Astrocyte (in vitro differentiated cells and primary cell): ENCODE measurements at regions not wholly inside any gene's neighbourhood (a gene's known extent, or its start where the extent isn't known, plus 50 kb on each side); places are given as distances from the start of the nearest gene placed in this dataset.

ENCODE experiments used
- DNase-seq: peaks from one replicate; pipeline ENCODE4 v3.0.0-alpha.2; 2010; ENCODE audit warnings: low read depth
- FAIRE-seq: peaks from 2 replicates; lab custom pipeline; 2011; peaks lifted over from hg19 to GRCh38; lab: Jason Lieb, UNC
- H2AFZ ChIP-seq: 2 replicates; pipeline ENCODE4 v1.6.0; 2012; ENCODE audit warnings: low read depth, low read length, inconsistent platforms
- H3K27ac ChIP-seq: 2 replicates; pipeline ENCODE4 v1.5.1; 2011; ENCODE audit warnings: low read depth, low read length, inconsistent platforms
- H3K27me3 ChIP-seq: 2 replicates; pipeline ENCODE4 v1.6.0; 2011; ENCODE audit warnings: low read length, inconsistent platforms; ENCODE audit not compliant: insufficient read depth
- H3K36me3 ChIP-seq: 2 replicates; pipeline ENCODE4 v1.5.1; 2011; ENCODE audit warnings: low read length, inconsistent platforms; ENCODE audit not compliant: insufficient read depth
- H3K4me1 ChIP-seq: 2 replicates; pipeline ENCODE4 v1.5.1; 2011; ENCODE audit warnings: low read length, inconsistent platforms; ENCODE audit not compliant: insufficient read depth
- H3K4me2 ChIP-seq: 2 replicates; pipeline ENCODE4 v1.6.0; 2012; ENCODE audit warnings: low read length, inconsistent platforms
- H3K4me3 ChIP-seq: 2 replicates; pipeline ENCODE4 v1.5.1; 2011; ENCODE audit warnings: low read depth, mild to moderate bottlenecking, low read length, inconsistent platforms; ENCODE audit not compliant: insufficient read depth
- H3K79me2 ChIP-seq: 2 replicates; pipeline ENCODE4 v1.6.0; 2012; ENCODE audit warnings: mild to moderate bottlenecking, low read length, inconsistent platforms; ENCODE audit not compliant: insufficient read depth
- H3K9ac ChIP-seq: 2 replicates; pipeline ENCODE4 v1.6.0; 2012; ENCODE audit warnings: mild to moderate bottlenecking, low read length, inconsistent platforms
- H3K9me3 ChIP-seq: 2 replicates; pipeline ENCODE4 v1.5.1; 2012; ENCODE audit warnings: low read depth, mild to moderate bottlenecking, low read length, inconsistent platforms; ENCODE audit not compliant: insufficient read depth
- H4K20me1 ChIP-seq: 2 replicates; pipeline ENCODE4 v1.6.0; 2012; ENCODE audit warnings: low read length, inconsistent platforms; ENCODE audit not compliant: insufficient read depth
- H3K27ac Mint-ChIP-seq: one replicate; pipeline ENCODE4 v1.8.0; 2021; ENCODE audit warnings: mild to moderate bottlenecking, mixed read lengths; ENCODE audit not compliant: unreplicated experiment
- H3K27me3 Mint-ChIP-seq: one replicate; pipeline ENCODE4 v1.8.0; 2021; ENCODE audit warnings: low read depth, mixed read lengths; ENCODE audit not compliant: unreplicated experiment
- H3K36me3 Mint-ChIP-seq: one replicate; pipeline ENCODE4 v1.8.0; 2021; ENCODE audit warnings: low read depth, mixed read lengths; ENCODE audit not compliant: unreplicated experiment
- H3K4me1 Mint-ChIP-seq: one replicate; pipeline ENCODE4 v1.8.0; 2021; ENCODE audit warnings: low read depth, mixed read lengths; ENCODE audit not compliant: unreplicated experiment
- H3K4me3 Mint-ChIP-seq: one replicate; pipeline ENCODE4 v1.8.0; 2021; ENCODE audit warnings: mild to moderate bottlenecking, moderate library complexity, mixed read lengths; ENCODE audit not compliant: unreplicated experiment
- H3K9me3 Mint-ChIP-seq: one replicate; pipeline ENCODE4 v1.8.0; 2021; ENCODE audit warnings: mild to moderate bottlenecking, mixed read lengths; ENCODE audit not compliant: unreplicated experiment
- CTCF ChIP-seq: IDR thresholded peaks from 2 replicates; pipeline ENCODE4 v1.5.1; 2011; ENCODE audit warnings: low read depth, mild to moderate bottlenecking, inconsistent platforms, low read length, moderate library complexity; ENCODE audit not compliant: insufficient read depth
- EZH2 ChIP-seq: IDR thresholded peaks from 2 replicates; pipeline ENCODE4 v1.6.1; 2012; ENCODE audit warnings: mild to moderate bottlenecking, low read length, inconsistent platforms; ENCODE audit not compliant: insufficient read depth

GRCh38 chr1:114338191-114338890, 172.7 kb downstream of the TRIM33 start:
- no peaks in the 10 kb centered on the region for H3K27me3 ChIP-seq
- H3K4me2 ChIP-seq, result no peak overlapping the region
- no peak for FAIRE-seq
- H3K9ac ChIP-seq, result no peak overlapping the region
- H3K4me3 ChIP-seq, result no peak overlapping the region
- H3K4me1 ChIP-seq, result peaks cover 10% of the 10 kb centered on the region
- no peak for TF ChIP-seq CTCF
- TF ChIP-seq EZH2, result no peak
- H2AFZ ChIP-seq, result no peak overlapping the region
- Mint-ChIP-seq H3K4me1 (no peaks in the 10 kb centered on the region), H3K4me3 (no peak overlapping the region), H3K36me3 (peaks cover 2% of the 10 kb centered on the region), H3K27me3 (peaks cover 5% of the 10 kb centered on the region), H3K9me3 (no peaks in the 10 kb centered on the region), H3K27ac (no peak overlapping the region)
- no peaks in the 10 kb centered on the region for H3K9me3 ChIP-seq
- no peaks in the 10 kb centered on the region for H4K20me1 ChIP-seq
- no peak for DNase-seq
- no peaks in the 10 kb centered on the region for H3K79me2 ChIP-seq
- no peak overlapping the region for H3K27ac ChIP-seq
- no peaks in the 10 kb centered on the region for H3K36me3 ChIP-seq

- H3K4me3 Mint-ChIP-seq, result no peak overlapping the region
- H3K79me2 ChIP-seq, result no peaks in the 10 kb centered on the region
- no peaks in the 10 kb centered on the region for H3K4me1 Mint-ChIP-seq
- no peaks in the 10 kb centered on the region for H3K27me3 ChIP-seq
- H3K4me1 ChIP-seq, result peaks cover 7% of the 10 kb centered on the region
- no peak for DNase-seq
- H3K36me3 Mint-ChIP-seq, result peaks cover 2% of the 10 kb centered on the region
- peaks cover 7% of the 10 kb centered on the region for H3K27me3 Mint-ChIP-seq
- no peaks in the 10 kb centered on the region for H4K20me1 ChIP-seq
- FAIRE-seq, result no peak
- H3K36me3 ChIP-seq, result no peaks in the 10 kb centered on the region
- no peak overlapping the region for H3K27ac ChIP-seq
- H3K27ac Mint-ChIP-seq, result no peak overlapping the region
- no peak overlapping the region for H3K4me2 ChIP-seq
- no peak overlapping the region for H3K4me3 ChIP-seq
- H3K9me3 ChIP-seq, result no peaks in the 10 kb centered on the region
- no peak overlapping the region for H3K9ac ChIP-seq
- no peak overlapping the region for H2AFZ ChIP-seq
- TF ChIP-seq CTCF (no peak), EZH2 (no peak)
- H3K9me3 Mint-ChIP-seq, result no peaks in the 10 kb centered on the region
Measured at GRCh38 chr1:114337417-114337816, 173.6 kb downstream of the TRIM33 start.

- H4K20me1 ChIP-seq, result no peaks in the 10 kb centered on the region
- H3K4me2 ChIP-seq, result no peak overlapping the region
- H3K9ac ChIP-seq, result no peak overlapping the region
- H3K9me3 ChIP-seq, result no peaks in the 10 kb centered on the region
- H3K4me1 Mint-ChIP-seq, result no peaks in the 10 kb centered on the region
- FAIRE-seq (no peak), DNase-seq (no peak)
- no peaks in the 10 kb centered on the region for H3K4me1 ChIP-seq
- no peak overlapping the region for H3K4me3 ChIP-seq
- TF ChIP-seq EZH2 (no peak), CTCF (no peak)
- H3K27me3 Mint-ChIP-seq, result peaks cover 10% of the 10 kb centered on the region
- no peaks in the 10 kb centered on the region for H3K36me3 ChIP-seq
- H3K4me3 Mint-ChIP-seq, result no peak overlapping the region
- H3K27me3 ChIP-seq, result no peaks in the 10 kb centered on the region
- no peak overlapping the region for H3K27ac ChIP-seq
- H3K27ac Mint-ChIP-seq, result no peak overlapping the region
- no peak overlapping the region for H2AFZ ChIP-seq
- H3K79me2 ChIP-seq, result no peaks in the 10 kb centered on the region
- H3K36me3 Mint-ChIP-seq, result peaks cover 2% of the 10 kb centered on the region
- H3K9me3 Mint-ChIP-seq, result no peaks in the 10 kb centered on the region
Measured at GRCh38 chr1:114336360-114336759, 174.6 kb downstream of the TRIM33 start.
